Osteocyte (in vitro differentiated cells): ENCODE measurements at regions not wholly inside any gene's neighbourhood (a gene's known extent, or its start where the extent isn't known, plus 50 kb on each side); places are given as distances from the start of the nearest gene placed in this dataset.

ENCODE experiments used
- DNase-seq: peaks from one replicate; pipeline ENCODE4 v3.0.0; 2021; ENCODE audit warnings: mixed read lengths; ENCODE audit not compliant: unreplicated experiment; ENCODE audit errors: extremely low spot score
- H3K27ac Mint-ChIP-seq: one replicate; pipeline ENCODE4 v1.8.0; 2021; ENCODE audit warnings: mild to moderate bottlenecking, mixed read lengths; ENCODE audit not compliant: unreplicated experiment
- H3K27me3 Mint-ChIP-seq: one replicate; pipeline ENCODE4 v1.8.0; 2021; ENCODE audit warnings: mixed read lengths; ENCODE audit not compliant: unreplicated experiment
- H3K36me3 Mint-ChIP-seq: one replicate; pipeline ENCODE4 v1.8.0; 2021; ENCODE audit warnings: mixed read lengths; ENCODE audit not compliant: unreplicated experiment
- H3K4me1 Mint-ChIP-seq: one replicate; pipeline ENCODE4 v1.8.0; 2021; ENCODE audit warnings: mixed read lengths; ENCODE audit not compliant: unreplicated experiment
- H3K4me3 Mint-ChIP-seq: one replicate; pipeline ENCODE4 v1.8.0; 2021; ENCODE audit warnings: mild to moderate bottlenecking, moderate library complexity, mixed read lengths; ENCODE audit not compliant: unreplicated experiment
- H3K9me3 Mint-ChIP-seq: one replicate; pipeline ENCODE4 v1.8.0; 2021; ENCODE audit warnings: mixed read lengths; ENCODE audit not compliant: unreplicated experiment
- CTCF ChIP-seq: fragments of 200-600 bp; sonication (generic); IDR thresholded peaks from 2 replicates; pipeline ENCODE4 v1.5.0; 2021; ENCODE audit warnings: antibody characterized with exemption, mild to moderate bottlenecking, moderate library complexity

- no peak for TF ChIP-seq CTCF
- no peaks in the 10 kb centered on the region for H3K9me3 Mint-ChIP-seq
- H3K4me3 Mint-ChIP-seq: no peak overlapping the region
- no peaks in the 10 kb centered on the region for H3K36me3 Mint-ChIP-seq
- no peak overlapping the region for H3K27ac Mint-ChIP-seq
- no peaks in the 10 kb centered on the region for H3K27me3 Mint-ChIP-seq
- no peak for DNase-seq
- peaks cover 46% of the 10 kb centered on the region for H3K4me1 Mint-ChIP-seq
These were observed 194.8 kb upstream of the SEMA6A start for GRCh38 chr5:116769470-116769869.

GRCh38 chr5:116766470-116766947 is 191.9 kb upstream of the SEMA6A start:
- H3K4me3 Mint-ChIP-seq: no peak overlapping the region
- peak overlapping the region; percentile 78 for H3K27ac Mint-ChIP-seq
- no peak for TF ChIP-seq CTCF
- H3K9me3 Mint-ChIP-seq: no peaks in the 10 kb centered on the region
- no peaks in the 10 kb centered on the region for H3K36me3 Mint-ChIP-seq
- no peaks in the 10 kb centered on the region for H3K27me3 Mint-ChIP-seq
- DNase-seq: no peak
- peaks cover 47% of the 10 kb centered on the region for H3K4me1 Mint-ChIP-seq

- TF ChIP-seq CTCF: no peak
- no peak for DNase-seq
- Mint-ChIP-seq H3K4me1 (peaks cover 38% of the 10 kb centered on the region), H3K27ac (peak overlapping the region; percentile 78), H3K9me3 (no peaks in the 10 kb centered on the region), H3K4me3 (no peak overlapping the region), H3K36me3 (no peaks in the 10 kb centered on the region), H3K27me3 (no peaks in the 10 kb centered on the region)
These were observed 190.8 kb upstream of the SEMA6A start for GRCh38 chr5:116765441-116765840.

GRCh38 chr5:116764941-116765340 is 190.3 kb upstream of the SEMA6A start:
- Mint-ChIP-seq H3K27me3 (no peaks in the 10 kb centered on the region), H3K4me1 (peaks cover 42% of the 10 kb centered on the region), H3K4me3 (no peak overlapping the region), H3K36me3 (no peaks in the 10 kb centered on the region), H3K9me3 (no peaks in the 10 kb centered on the region), H3K27ac (peak overlapping the region; percentile 78)
- DNase-seq: no peak
- no peak for TF ChIP-seq CTCF

GRCh38 chr5:116763987-116764866 is 189.6 kb upstream of the SEMA6A start:
- H3K4me3 Mint-ChIP-seq: no peak overlapping the region
- DNase-seq: no peak
- H3K9me3 Mint-ChIP-seq: no peaks in the 10 kb centered on the region
- peak overlapping the region; percentile 87 for H3K27ac Mint-ChIP-seq
- no peaks in the 10 kb centered on the region for H3K27me3 Mint-ChIP-seq
- peaks cover 46% of the 10 kb centered on the region for H3K4me1 Mint-ChIP-seq
- no peak for TF ChIP-seq CTCF
- H3K36me3 Mint-ChIP-seq: no peaks in the 10 kb centered on the region
